IPS-15b (cell line): ENCODE measurements at regions not wholly inside any gene's neighbourhood (a gene's known extent, or its start where the extent isn't known, plus 50 kb on each side); places are given as distances from the start of the nearest gene placed in this dataset.
"Not testable (repeated sequence)": the region's sequence is repeated elsewhere in the genome, so short reads cannot be mapped to it uniquely, and the experiment has no call there.

Experiments
- H3K27me3 ChIP-seq: one replicate; pipeline ENCODE4 v1.6.1; 2013; ENCODE audit warnings: low read length; ENCODE audit not compliant: control insufficient read depth, insufficient read depth
- H3K36me3 ChIP-seq: one replicate; pipeline ENCODE4 v1.6.1; 2013; ENCODE audit warnings: low read length; ENCODE audit not compliant: control insufficient read depth, insufficient read depth
- H3K4me1 ChIP-seq: one replicate; pipeline ENCODE4 v1.6.1; 2013; ENCODE audit warnings: mild to moderate bottlenecking, low read length; ENCODE audit not compliant: control insufficient read depth, insufficient read depth
- H3K4me3 ChIP-seq: one replicate; pipeline ENCODE4 v1.5.1; 2013; ENCODE audit warnings: low read depth, low read length
- H3K9ac ChIP-seq: one replicate; pipeline ENCODE4 v1.6.1; 2013; ENCODE audit warnings: low read depth, mild to moderate bottlenecking, low read length
- H3K9me3 ChIP-seq: one replicate; pipeline ENCODE4 v1.6.1; 2013; ENCODE audit warnings: mild to moderate bottlenecking, low read length; ENCODE audit not compliant: control insufficient read depth, insufficient read depth

- no peaks in the 10 kb centered on the region for H3K4me1 ChIP-seq
- no peaks in the 10 kb centered on the region for H3K9me3 ChIP-seq
- H3K27me3 ChIP-seq = no peaks in the 10 kb centered on the region
- no peaks in the 10 kb centered on the region for H3K36me3 ChIP-seq
- H3K9ac ChIP-seq = no peak overlapping the region
- no peak overlapping the region for H3K4me3 ChIP-seq
Observed at GRCh38 chr5:12080761-12081160, 176.5 kb upstream of the CTNND2 start.

- H3K9me3 ChIP-seq, H3K36me3 ChIP-seq, H3K9ac ChIP-seq, H3K4me1 ChIP-seq, H3K27me3 ChIP-seq, H3K4me3 ChIP-seq: not testable (repeated sequence)
Observed at GRCh38 chr5:12078286-12078685, 174.0 kb upstream of the CTNND2 start.

GRCh38 chr5:12073426-12073825 is 169.2 kb upstream of the CTNND2 start:
- H3K9ac ChIP-seq = no peak overlapping the region
- H3K4me3 ChIP-seq = no peak overlapping the region
- no peaks in the 10 kb centered on the region for H3K9me3 ChIP-seq
- peaks cover 4% of the 10 kb centered on the region for H3K4me1 ChIP-seq
- no peaks in the 10 kb centered on the region for H3K36me3 ChIP-seq
- no peaks in the 10 kb centered on the region for H3K27me3 ChIP-seq

- Histone ChIP-seq H3K4me3 (no peak overlapping the region), H3K4me1 (peaks cover 4% of the 10 kb centered on the region), H3K9ac (no peak overlapping the region), H3K36me3 (no peaks in the 10 kb centered on the region), H3K9me3 (no peaks in the 10 kb centered on the region), H3K27me3 (no peaks in the 10 kb centered on the region)
Observed at GRCh38 chr5:12072441-12072840, 168.2 kb upstream of the CTNND2 start.

- Histone ChIP-seq H3K36me3 (no peaks in the 10 kb centered on the region), H3K9me3 (no peaks in the 10 kb centered on the region), H3K9ac (no peak overlapping the region), H3K4me1 (peaks cover 4% of the 10 kb centered on the region), H3K27me3 (no peaks in the 10 kb centered on the region), H3K4me3 (no peak overlapping the region)
Observed at GRCh38 chr5:12071455-12071854, 167.2 kb upstream of the CTNND2 start.

GRCh38 chr5:12023614-12024241 is 119.5 kb upstream of the CTNND2 start:
- no peaks in the 10 kb centered on the region for H3K4me1 ChIP-seq
- no peaks in the 10 kb centered on the region for H3K36me3 ChIP-seq
- H3K9me3 ChIP-seq = peaks cover 3% of the 10 kb centered on the region
- H3K9ac ChIP-seq = no peak overlapping the region
- H3K4me3 ChIP-seq = no peak overlapping the region
- no peaks in the 10 kb centered on the region for H3K27me3 ChIP-seq

- H3K36me3 ChIP-seq = no peaks in the 10 kb centered on the region
- H3K9me3 ChIP-seq = no peaks in the 10 kb centered on the region
- H3K4me1 ChIP-seq = no peaks in the 10 kb centered on the region
- no peak overlapping the region for H3K9ac ChIP-seq
- no peak overlapping the region for H3K4me3 ChIP-seq
- no peaks in the 10 kb centered on the region for H3K27me3 ChIP-seq
Observed at GRCh38 chr5:12022444-12022843, 118.2 kb upstream of the CTNND2 start.

- no peaks in the 10 kb centered on the region for H3K4me1 ChIP-seq
- H3K36me3 ChIP-seq = no peaks in the 10 kb centered on the region
- H3K27me3 ChIP-seq = no peaks in the 10 kb centered on the region
- no peak overlapping the region for H3K9ac ChIP-seq
- H3K9me3 ChIP-seq = no peaks in the 10 kb centered on the region
- no peak overlapping the region for H3K4me3 ChIP-seq
Observed at GRCh38 chr5:12019306-12019705, 115.1 kb upstream of the CTNND2 start.

GRCh38 chr5:12017007-12017406 is 112.8 kb upstream of the CTNND2 start:
- Histone ChIP-seq H3K4me3 (no peak overlapping the region), H3K27me3 (no peaks in the 10 kb centered on the region), H3K9ac (no peak overlapping the region), H3K4me1 (no peaks in the 10 kb centered on the region), H3K36me3 (no peaks in the 10 kb centered on the region), H3K9me3 (no peaks in the 10 kb centered on the region)

- Histone ChIP-seq H3K4me1 (no peaks in the 10 kb centered on the region), H3K9me3 (no peaks in the 10 kb centered on the region), H3K27me3 (no peaks in the 10 kb centered on the region), H3K36me3 (no peaks in the 10 kb centered on the region), H3K4me3 (no peak overlapping the region), H3K9ac (no peak overlapping the region)
Observed at GRCh38 chr5:12016159-12016746, 112.0 kb upstream of the CTNND2 start.

GRCh38 chr5:12013351-12013750 is 109.1 kb upstream of the CTNND2 start:
- no peaks in the 10 kb centered on the region for H3K27me3 ChIP-seq
- H3K9ac ChIP-seq = no peak overlapping the region
- no peak overlapping the region for H3K4me3 ChIP-seq
- H3K4me1 ChIP-seq = no peaks in the 10 kb centered on the region
- no peaks in the 10 kb centered on the region for H3K9me3 ChIP-seq
- no peaks in the 10 kb centered on the region for H3K36me3 ChIP-seq

- Histone ChIP-seq H3K27me3 (no peaks in the 10 kb centered on the region), H3K9me3 (no peaks in the 10 kb centered on the region), H3K9ac (no peak overlapping the region), H3K4me3 (no peak overlapping the region), H3K36me3 (no peaks in the 10 kb centered on the region), H3K4me1 (peaks cover 3% of the 10 kb centered on the region)
Observed at GRCh38 chr5:12003680-12004079, 99.4 kb upstream of the CTNND2 start.
